ENCODE measurements at regions not wholly inside any gene's neighbourhood (a gene's known extent, or its start where the extent isn't known, plus 50 kb on each side); places are given as distances from the start of the nearest gene placed in this dataset.

GRCh38 chr20:50312682-50313521, 122.3 kb downstream of the CEBPB start:
- TF ChIP-seq EP300 (IDR thresholded peaks at IDR 0.05; ENCODE audit: low read depth) (no peak), CTCF (IDR thresholded peaks at IDR 0.05) (no peak), POLR2AphosphoS5 (IDR thresholded peaks at IDR 0.05) (peak; percentile 22 to 64 (median 37)), POLR2A (IDR thresholded peaks at IDR 0.05) (no peak)
